NCI-H524 treated with DMSO at 0.1 percent for 48 hours (cell line): ENCODE measurements at regions not wholly inside any gene's neighbourhood (a gene's known extent, or its start where the extent isn't known, plus 50 kb on each side); places are given as distances from the start of the nearest gene placed in this dataset.
"Not testable (repeated sequence)": the region's sequence is repeated elsewhere in the genome, so short reads cannot be mapped to it uniquely, and the experiment has no call there.

Experiments used
- DNase-seq: peaks from one replicate; lab custom pipeline; 2025; lab: John Stamatoyannopoulos, UW

DNA sequence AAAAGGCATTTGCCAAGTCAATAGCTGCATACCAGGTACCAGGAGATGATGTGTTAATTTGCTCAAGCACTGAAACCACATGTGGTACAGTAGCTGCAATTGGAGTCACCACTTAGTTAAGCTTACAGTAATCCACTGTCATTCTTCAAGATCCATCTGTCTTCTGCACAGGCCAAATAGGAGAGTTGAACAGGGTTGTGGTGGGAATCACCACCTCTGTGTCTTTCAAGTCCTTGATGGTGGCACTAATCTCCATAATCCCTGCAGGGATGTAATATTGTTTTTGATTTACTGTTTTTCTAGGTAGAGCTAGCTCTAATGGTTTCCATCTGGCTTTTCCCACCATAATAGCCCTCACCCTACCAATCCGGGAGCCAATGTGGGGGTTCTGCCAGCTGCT, 91.9 kb downstream of the FCRL5 start:
- DNase-seq, result peak; percentile 93

DNA sequence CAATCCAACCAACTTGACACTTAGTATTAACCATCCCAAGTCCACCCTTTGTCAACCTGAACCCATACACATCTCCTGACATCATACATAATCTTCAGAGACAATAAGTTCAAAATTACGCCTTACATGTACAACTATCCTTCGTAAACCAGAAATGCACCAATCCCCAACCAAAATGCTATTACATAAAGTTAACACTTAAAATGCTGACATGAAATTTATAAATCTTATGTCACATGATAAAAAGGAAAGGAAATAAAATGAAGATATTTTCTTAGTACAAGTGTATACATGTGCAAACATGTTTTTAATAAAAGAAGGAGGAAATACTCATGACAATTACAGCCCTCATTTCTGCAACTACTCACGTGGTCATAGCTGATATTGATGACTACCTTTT, 95.0 kb downstream of the FCRL5 start:
- no peak for DNase-seq

DNA sequence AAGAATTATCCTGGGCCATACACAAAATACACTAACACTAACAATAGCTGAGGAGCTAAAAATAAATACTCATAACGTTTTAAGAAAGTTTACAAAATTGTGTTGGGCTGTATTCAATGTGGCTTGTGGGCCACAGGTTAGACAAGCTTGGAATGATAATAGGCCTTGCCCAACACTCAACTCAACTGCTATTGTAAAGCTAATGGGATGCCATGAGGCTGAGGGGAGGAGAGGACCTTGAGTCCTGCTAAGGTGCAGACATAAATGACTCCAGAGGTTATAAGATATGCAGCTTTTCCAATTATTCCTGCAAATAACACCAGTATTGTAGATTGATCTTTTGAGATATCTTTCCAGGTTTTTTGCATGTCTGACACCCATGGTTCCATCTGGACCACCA, 97.0 kb downstream of the FCRL5 start:
- no peak for DNase-seq

DNA sequence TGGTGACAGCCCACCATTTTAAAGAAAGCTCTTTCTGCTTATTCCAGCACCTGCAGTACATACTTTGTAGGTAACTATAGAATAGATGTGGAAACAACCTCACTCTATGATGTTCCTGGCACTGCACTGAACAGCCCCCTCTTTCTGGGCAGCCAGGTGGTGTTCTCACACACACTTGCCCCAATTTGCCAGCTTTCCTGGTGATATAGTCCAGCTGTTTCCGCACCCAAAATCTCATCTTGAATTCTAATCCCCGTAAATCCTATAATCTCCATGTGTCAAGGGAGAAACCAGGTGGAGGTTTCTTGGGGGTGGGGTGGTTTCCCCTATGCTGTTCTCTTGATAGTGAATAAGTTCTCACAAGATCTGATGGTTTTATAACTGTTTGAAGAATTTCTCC, 102.2 kb downstream of the FCRL5 start:
- peak; percentile 91 for DNase-seq

DNA sequence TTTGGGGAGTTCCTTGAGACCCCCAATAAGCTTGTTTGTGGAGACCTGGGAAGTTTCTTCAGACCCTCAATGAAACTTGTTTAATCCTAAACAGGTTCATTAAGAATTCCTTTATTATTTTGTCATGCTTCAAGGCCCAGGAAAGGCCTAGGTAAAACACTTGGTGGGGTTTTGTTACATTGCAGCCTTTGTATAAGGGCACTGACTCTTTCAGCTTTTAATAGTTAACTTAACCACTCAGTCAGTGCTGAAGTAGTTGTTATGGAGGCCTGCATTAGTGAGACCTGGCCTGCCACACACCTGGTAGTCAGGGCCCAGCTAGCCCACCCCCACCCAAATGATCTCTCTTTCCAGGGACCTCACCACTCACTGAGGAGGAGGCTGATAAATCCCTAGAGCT, 103.7 kb downstream of the FCRL5 start:
- DNase-seq, result no peak

DNA sequence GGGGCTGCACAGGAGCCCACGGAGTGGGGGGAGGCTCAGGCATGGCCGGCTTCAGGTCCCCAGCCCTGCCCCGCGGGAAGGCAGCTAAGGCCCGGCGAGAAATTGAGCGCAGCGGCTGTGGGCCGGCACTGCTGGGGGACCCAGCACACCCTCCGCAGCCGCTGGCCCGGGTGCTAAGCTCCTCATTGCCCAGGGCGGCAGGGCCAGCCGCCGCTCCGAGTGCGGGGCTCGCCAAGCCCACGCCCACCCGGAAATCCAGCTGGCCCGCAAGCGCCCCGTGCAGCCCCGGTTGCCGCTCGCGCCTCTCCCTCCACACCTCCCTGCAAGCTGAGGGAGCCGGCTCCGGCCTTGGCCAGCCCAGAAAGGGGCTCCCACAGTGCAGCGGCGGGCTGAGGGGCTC, 106.0 kb downstream of the FCRL5 start:
- not testable (repeated sequence) for DNase-seq

DNA sequence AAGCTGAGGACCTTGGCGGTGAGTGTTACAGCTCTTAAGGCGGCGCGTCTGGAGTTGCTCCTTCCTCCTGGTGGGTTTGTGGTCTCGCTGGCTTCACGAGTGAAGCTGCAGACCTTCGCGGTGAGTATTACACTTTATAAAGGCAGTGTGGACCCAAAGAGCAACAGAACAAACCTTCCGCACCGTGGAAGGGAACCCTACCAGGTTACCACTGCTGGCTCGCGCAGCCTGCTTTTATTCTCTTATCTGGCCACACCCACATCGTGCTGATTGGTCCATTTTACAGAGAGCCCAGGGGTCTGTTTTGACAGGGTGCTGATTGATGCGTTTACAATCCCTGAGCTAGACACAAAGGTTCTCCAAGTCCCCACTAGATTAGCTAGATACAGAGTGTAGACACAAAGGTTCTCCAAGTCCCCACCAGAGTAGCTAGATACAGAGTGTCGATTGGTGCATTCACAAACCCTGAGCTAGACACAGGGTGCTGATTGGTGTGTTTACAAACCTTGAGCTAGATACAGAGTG, 106.6 kb downstream of the FCRL5 start:
- not testable (repeated sequence) for DNase-seq

DNA sequence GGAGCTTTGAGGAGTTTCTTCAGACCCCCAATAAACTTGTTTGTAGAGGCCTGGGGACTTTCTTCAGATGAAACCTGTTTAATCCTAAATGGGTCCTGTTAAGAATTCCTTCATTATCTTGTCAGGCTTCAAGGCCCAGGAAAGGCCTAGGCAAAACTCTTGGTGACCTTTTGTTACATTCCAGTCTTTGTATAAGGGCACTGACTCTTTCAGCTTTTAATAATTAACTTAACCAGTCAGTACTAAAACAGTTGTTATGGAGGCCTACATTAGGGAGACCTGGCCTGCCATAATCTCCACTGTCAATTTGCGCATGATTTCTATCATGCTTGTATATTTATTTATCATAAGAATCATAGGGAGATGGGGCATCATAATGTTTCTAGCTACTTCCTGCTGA, 110.2 kb downstream of the FCRL5 start:
- DNase-seq, result no peak

DNA sequence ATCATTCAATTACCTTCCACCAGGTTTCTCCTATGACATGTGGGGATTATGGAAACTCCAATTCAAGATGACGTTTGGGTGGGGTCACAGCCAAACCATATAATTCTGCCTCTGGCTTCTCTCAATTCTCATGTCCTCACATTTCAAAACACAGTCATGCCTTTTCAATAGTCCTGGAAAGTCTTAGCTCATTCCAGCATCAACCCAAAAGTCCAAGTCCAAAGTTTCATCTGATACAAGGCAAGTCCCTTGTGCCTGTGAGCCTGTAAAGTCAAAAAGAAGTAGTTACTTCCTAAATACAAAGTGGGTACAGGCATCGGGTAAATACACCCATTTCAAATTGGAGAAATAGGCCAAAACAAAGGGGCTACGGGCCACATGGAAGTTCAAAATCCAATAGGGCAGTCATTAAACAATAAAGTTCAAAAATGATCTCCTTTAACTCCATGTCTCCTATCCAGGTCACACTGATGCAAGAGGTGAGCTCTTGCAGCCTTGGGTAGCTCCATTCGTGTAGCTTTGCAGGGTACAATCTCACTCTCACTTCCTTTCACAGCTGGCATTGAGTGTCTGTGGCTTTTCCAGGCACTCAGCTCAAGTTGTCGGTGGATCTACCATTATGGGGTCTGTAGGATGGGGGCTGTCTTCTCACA, 112.9 kb downstream of the FCRL5 start:
- DNase-seq, result no peak

DNA sequence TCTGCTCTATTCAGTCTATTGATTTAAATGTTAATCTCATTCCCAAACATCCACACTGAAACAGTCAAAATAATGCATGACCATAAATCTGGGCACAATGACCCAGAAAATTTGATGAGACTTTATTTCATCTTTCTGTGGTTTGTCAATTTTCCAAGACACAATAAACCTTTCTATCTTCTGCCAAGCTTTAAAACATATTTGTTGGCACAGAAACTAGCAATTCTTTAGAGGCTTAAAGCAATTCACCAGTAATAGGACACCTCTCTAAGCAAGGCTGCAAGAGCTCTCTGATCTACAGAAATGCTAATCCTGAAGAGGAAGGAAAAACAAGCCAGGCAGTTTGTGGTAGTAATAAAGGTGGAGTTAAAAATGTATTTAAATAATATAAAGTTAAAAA, 113.7 kb downstream of the FCRL5 start:
- no peak for DNase-seq

DNA sequence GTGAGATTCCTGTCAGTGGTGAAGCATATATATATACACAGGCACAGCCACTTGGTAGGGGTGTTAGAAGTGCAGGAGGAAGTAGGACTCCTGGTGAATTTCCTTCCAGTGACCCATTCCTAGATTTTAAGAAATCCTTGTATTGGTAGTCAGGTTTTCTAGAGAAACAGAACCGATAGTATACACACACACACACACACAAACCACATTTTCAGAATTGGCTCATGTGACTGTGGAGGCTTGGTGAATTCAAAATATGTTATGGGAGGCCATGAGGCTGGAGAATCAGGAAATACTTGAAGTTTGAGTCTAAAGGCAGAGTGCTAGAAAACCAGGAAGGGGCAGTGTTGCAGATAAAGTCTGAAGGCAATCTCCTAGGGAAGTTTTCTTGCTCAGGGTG, 114.2 kb downstream of the FCRL5 start:
- no peak for DNase-seq

DNA sequence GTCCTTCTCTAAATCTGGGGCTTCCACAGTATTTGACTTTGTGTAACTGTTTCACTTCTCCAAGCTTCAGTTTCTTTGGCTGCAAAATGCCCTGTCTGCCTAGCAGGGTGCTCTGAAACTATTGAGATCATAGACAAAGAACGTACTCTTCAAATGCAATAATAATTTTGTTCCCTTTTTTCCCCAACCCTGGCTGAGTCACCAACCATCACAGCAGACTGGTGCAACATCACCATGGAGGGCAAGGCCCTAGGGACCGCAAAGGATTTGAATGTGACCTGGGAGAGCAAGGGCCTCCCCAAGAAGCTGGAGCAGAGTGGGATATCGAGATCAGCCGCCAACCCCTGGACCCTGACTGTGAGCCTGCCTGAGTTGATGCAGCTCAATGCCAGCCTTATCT, 115.0 kb downstream of the FCRL5 start:
- no peak for DNase-seq

DNA sequence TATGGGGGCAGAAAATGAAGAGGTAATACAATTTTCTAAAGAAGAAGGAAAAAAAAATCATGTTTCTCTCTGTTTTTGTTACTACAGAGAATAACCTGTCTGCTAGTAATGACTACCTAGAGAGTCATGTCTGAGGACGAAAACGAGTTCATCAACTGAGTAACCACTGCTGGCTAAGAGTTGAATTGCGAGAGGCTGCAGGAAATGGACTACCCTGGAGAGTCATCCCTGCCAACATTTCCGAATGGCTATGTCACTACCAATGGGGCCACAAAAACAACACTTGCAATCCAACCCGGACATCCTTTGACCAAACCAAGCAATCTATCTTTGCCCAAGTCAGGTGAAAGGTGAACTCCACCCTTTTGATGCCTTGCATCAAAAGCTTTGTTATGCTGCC, 120.6 kb downstream of the FCRL5 start:
- DNase-seq, result no peak

DNA sequence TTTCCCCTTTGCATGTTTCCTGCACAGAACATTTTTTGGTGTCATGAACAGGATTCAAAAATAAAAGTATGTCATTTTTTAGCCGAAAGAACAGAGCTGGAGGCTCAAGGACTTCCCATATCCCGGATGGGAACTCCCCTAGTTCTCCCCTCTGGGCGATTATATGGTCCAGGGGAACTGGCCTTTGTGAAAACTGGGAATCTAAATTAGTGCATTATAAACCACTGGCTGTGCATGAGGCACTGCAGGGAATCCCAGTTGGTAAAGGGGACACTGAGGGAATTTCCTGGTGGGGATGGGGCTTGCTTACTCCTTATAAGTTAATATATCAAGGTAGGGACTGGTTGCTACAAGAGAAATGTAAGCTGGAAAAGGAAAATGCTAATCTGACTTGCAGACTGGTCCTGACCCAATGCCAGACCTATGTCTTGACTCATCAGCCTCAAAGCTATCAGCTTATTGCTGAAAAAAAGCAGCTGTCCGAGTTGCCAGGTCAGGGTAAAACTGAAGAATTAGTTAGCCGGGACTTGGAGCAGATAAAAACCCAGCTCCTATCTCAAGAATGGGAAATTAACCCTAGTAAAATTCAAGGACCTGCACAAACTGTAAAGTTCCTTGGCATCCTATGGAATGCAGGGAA, 122.6 kb downstream of the FCRL5 start:
- no peak for DNase-seq

DNA sequence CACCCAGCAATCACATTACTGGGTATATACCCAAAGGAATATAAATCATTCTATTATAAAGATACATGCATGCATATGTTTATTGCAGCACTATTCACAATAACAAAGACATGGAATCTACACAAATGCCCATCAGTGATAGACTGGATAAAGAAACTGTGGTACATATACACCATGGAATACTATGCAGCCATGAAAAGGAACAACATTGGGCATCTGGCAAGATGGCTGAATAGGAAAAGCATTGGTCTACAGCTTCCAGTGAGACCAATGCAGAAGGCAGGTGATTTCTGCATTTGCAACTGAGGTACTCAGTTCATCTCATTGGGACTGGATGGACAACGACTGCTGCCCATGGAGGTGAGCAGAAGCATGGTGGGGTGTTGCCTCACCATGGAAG, 128.6 kb downstream of the FCRL5 start:
- DNase-seq, result not testable (repeated sequence)

DNA sequence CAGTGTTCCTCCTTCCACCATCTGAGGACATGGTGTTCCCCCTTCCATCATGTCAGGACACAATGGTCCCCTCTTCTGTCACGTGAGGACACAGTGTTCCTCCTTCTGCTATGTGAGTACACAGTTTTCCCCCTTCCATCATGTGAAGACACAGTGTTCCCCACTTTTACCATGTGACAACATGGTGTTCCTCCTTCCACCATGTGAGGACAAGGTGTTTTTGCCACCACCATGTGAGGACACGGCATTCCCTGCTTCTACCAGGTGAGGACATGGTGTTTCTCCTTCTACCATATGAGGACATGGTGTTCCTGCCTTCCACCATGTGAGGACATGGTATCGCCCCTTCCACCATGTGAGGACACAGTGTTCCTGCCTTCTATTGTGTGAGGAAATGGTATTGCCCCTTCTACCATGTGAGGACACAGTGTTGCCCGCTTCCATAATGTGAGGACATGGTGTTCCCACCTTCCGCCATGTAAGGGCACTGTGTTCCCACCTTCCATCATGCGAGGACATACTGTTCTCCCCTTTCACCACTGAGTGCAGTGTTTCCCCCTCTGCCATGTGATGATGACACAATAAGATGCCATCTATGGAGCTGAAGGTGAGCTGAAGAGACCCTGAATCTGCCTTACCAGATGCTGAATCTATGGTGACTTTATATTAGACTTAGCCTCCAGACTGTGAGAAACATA, 132.3 kb downstream of the FCRL5 start:
- DNase-seq, result no peak

DNA sequence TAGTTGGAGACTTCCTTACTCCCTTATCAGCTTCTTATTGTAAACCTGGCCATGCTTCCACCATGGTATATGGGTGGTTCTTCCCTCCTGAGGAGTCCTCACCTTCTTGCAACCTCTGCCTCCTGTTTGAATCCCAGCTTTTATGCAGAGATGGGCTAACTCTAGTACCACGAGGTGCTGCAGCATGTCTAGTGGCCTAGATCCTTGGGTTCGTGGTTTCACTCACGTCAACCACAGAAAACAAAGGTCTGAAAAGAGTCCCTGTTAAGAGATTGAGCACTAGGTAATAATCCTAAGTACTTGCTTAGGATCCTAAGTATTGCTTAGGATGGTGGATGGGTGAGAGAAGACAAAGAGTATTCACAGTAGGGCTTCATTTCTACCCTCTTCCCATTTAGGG, 133.7 kb downstream of the FCRL5 start:
- DNase-seq, result no peak

DNA sequence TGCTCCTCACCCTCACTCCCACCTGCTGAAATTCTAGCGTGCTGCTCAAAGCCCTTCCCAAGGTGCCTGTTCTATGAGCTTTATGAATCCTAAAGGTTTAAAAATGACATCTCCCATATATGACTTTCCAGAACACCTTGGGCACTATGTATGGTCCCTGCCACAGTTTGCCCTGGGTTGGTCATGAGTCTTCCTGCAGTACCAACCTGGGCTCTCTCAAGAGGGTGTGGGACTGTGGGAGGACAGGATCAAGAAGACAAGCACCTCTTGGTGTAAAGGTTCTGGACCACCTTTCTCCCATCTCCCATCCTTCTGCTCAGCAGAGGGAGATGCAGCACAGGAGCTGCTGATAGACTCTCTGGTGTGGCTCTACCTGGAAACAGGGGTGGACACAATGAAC, 134.1 kb downstream of the FCRL5 start:
- DNase-seq, result no peak

DNA sequence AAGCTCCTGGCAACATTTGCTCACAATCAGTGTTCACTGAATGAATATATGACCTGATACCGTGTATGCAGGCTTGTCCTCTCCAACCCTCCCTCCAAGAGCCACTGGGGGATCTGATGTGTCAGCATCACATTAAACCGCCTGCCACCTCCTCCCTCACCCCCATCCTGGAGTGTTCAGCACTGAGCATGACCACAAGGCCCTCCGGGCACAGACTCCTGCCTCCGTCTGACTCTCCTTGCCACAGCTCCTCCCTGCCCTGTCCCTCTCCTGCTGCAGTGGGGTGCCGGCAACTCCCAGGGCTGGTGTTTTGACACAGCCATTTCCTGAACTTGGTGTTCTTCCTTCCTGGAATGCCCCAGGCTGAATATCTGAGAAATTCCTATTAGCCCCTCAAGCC, 136.7 kb downstream of the FCRL5 start:
- no peak for DNase-seq

DNA sequence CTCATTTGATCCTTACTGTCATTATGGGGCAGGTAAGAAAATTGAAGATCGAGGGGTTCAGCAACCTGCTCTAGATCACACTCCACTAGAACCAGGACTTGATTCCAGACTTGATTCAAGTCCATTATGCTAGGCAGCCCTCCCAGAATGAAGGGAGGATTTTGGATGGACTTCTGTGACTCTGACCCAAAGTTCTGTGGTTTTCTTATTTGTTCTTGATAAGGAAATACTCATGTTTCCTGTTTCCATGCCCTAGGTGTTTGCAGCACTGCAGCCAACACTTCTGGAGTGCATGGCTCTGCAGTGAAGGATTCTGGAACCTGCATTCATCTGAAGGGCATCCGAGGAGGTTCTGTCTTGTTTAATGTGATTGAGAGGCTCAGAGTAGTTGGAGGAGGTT, 140.0 kb downstream of the FCRL5 start:
- no peak for DNase-seq

DNA sequence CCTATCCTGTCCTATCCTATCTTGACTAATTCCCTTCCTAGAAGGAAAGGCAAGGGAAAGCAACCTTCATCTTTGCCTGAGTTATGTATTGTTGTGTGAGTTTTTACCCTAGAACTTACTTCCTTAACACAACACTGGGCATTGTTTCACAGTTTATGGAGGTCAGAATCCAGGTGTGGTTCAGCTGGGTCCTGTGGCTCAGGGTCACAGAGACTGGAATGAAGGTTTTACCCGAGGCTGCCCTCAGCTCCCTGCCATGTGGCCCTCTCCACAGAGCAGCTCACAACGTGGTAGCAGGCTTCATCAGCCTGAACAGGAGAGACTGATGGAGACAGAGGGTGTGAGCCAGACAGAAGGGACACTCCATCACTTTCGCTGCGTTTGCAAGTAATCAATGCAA, 140.5 kb downstream of the FCRL5 start:
- no peak for DNase-seq

DNA sequence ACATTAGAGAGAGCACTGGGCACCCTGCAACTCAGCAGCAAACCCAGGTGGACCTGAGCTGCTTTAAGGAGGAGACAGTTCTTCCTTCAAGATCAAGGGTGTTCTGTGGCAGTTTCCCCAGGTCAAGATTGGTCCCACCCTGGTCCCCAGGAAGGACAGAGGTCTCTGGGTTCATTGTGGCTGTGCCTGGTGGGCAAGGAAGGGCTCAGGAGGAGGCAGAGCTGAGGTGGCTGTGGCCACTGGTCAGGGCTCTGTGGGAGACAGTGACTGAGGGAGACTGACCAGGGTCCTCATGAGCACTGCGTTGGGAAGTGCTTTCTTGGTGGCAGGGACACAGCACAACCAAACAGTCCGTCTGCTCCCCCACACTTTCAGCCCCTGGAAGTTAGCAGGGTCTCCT, 141.3 kb downstream of the FCRL5 start:
- no peak for DNase-seq

DNA sequence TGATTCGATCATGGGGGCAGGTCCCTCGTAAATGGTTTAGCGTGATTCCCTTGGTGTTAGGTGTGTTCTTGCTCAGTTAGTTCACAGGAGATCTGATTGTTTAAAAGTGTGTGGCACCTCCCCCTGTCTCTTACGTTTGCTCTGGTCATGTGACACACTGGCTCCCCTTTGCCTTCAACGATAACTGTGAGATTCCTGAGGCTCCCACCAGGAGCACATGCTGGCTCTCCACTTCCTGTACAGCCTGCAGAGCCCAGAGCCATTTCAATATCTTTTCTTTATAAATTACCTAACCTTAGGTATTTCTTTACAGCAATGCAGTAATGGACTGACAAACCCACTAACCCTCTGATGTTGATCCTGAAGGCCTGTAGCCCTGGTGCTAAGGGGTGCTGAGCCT, 141.9 kb downstream of the FCRL5 start:
- DNase-seq, result no peak
